Endothelial cell of umbilical vein (primary cell): ENCODE measurements at regions not wholly inside any gene's neighbourhood (a gene's known extent, or its start where the extent isn't known, plus 50 kb on each side); places are given as distances from the start of the nearest gene placed in this dataset.

Experiments
- BruUV-seq: library from RNA; stranded (reverse); fragments of 400-500 nt; replicated peaks from 2 replicates; lab custom pipeline; 2021; lab: Mats Ljungman, UMichigan
- CTCF ChIA-PET: fragments of 300-600, 350-600 bp; sonication (Branson Sonifier 250); formaldehyde crosslinking; loops from one replicate; lab custom pipeline; 2021; ENCODE audit warnings: antibody characterized with exemption, inconsistent platforms; lab: Charles Lee
- POLR2A ChIA-PET: fragments of 300-600, 350-600 bp; sonication (Branson Sonifier 250); formaldehyde crosslinking; loops from one replicate; lab custom pipeline; 2021; ENCODE audit warnings: antibody characterized with exemption, inconsistent platforms; lab: Charles Lee
- DNase-seq: peaks from one replicate; pipeline ENCODE4 v3.0.0-alpha.2; 2011; ENCODE audit warnings: low read depth, low spot score
- FAIRE-seq: peaks from 2 replicates; lab custom pipeline; 2011; peaks lifted over from hg19 to GRCh38; lab: Jason Lieb, UNC
- H2AFZ ChIP-seq: 2 replicates; pipeline ENCODE4 v1.6.0; 2012; ENCODE audit warnings: low read depth, low read length, control low read depth, inconsistent platforms
- H3K27ac ChIP-seq: 2 replicates; pipeline ENCODE4 v1.5.1; 2011; ENCODE audit warnings: low read depth, mild to moderate bottlenecking, control low read depth, low read length, moderate library complexity; ENCODE audit not compliant: insufficient read depth
- H3K27me3 ChIP-seq, 2 experiments: 2 replicates each; pipeline versions ENCODE4 v1.6.0 to v1.6.1; 2011; ENCODE audit warnings: low read length in 2 of 2, mixed read lengths in 1 of 2; ENCODE audit not compliant: control insufficient read depth in 2 of 2, insufficient read depth in 2 of 2
- H3K36me3 ChIP-seq, 2 experiments: 2 replicates in 1 of 2; 3 replicates in 1 of 2; pipeline ENCODE4 v1.5.1; 2011; ENCODE audit warnings: low read length in 2 of 2, mild to moderate bottlenecking in 1 of 2, moderate library complexity in 1 of 2; ENCODE audit not compliant: control insufficient read depth in 2 of 2, insufficient read depth in 2 of 2; ENCODE audit errors: extremely low read depth in 1 of 2
- H3K4me1 ChIP-seq: 3 replicates; pipeline ENCODE4 v1.5.1; 2011; ENCODE audit warnings: mild to moderate bottlenecking, low read length; ENCODE audit not compliant: control insufficient read depth, insufficient read depth; ENCODE audit errors: extremely low read depth
- H3K4me2 ChIP-seq: 2 replicates; pipeline ENCODE4 v1.6.1; 2011; ENCODE audit warnings: low read length, control low read depth, mixed read lengths; ENCODE audit not compliant: insufficient read depth
- H3K4me3 ChIP-seq, 3 experiments: fragments of 200-600 bp in 1 of 3; sonication (generic), shearing (Covaris generic) in 1 of 3; replicated peaks in 1 of 3; 2 replicates each; pipeline ENCODE4 v1.5.1; 2011 to 2016; ENCODE audit warnings: control low read depth in 3 of 3, low read length in 3 of 3, mild to moderate bottlenecking in 2 of 3, inconsistent platforms in 1 of 3, low read depth in 1 of 3, moderate library complexity in 1 of 3; ENCODE audit not compliant: insufficient read depth in 1 of 3
- H3K79me2 ChIP-seq: 2 replicates; pipeline ENCODE4 v1.6.0; 2012; ENCODE audit warnings: low read length, inconsistent platforms; ENCODE audit not compliant: control insufficient read depth, insufficient read depth
- H3K9ac ChIP-seq: replicated peaks from 2 replicates; pipeline ENCODE3; 2011; ENCODE audit warnings: low read length, control low read depth; ENCODE audit not compliant: insufficient read depth; ENCODE audit errors: extremely low read depth
- H3K9me1 ChIP-seq: replicated peaks from 3 replicates; pipeline ENCODE4 v1.6.0; 2011; ENCODE audit warnings: mild to moderate bottlenecking, low read length; ENCODE audit not compliant: control insufficient read depth, insufficient read depth; ENCODE audit errors: extremely low read depth
- H3K9me3 ChIP-seq: replicated peaks from 2 replicates; pipeline ENCODE4 v1.5.1; 2012; ENCODE audit warnings: low read length, inconsistent platforms; ENCODE audit not compliant: control insufficient read depth, insufficient read depth
- H4K20me1 ChIP-seq: replicated peaks from 2 replicates; pipeline ENCODE3; 2011; ENCODE audit warnings: mild to moderate bottlenecking, low read length; ENCODE audit not compliant: control insufficient read depth, insufficient read depth; ENCODE audit errors: extremely low read depth
- CTCF ChIP-seq, 2 donors: IDR thresholded peaks; 1 replicate in 1 of 2; 2 replicates in 1 of 2; pipeline ENCODE4 v1.5.1; 2011; ENCODE audit warnings: low read length in 2 of 2, mild to moderate bottlenecking in 2 of 2, moderate library complexity in 2 of 2, control low read depth in 1 of 2, inconsistent platforms in 1 of 2, low read depth in 1 of 2; ENCODE audit not compliant: insufficient read depth in 1 of 2; ENCODE audit errors: extremely low read depth in 1 of 2
- EZH2 ChIP-seq: IDR thresholded peaks from 2 replicates; pipeline ENCODE4 v1.6.1; 2012; ENCODE audit warnings: borderline replicate concordance, low read depth, mild to moderate bottlenecking, moderate library complexity, low read length, inconsistent platforms; ENCODE audit not compliant: severe bottlenecking
- FOS ChIP-seq: IDR thresholded peaks from 2 replicates; pipeline ENCODE4 v1.6.1; 2011; ENCODE audit warnings: mild to moderate bottlenecking, low read length, moderate library complexity, borderline replicate concordance; ENCODE audit not compliant: insufficient read depth
- GATA2 ChIP-seq: IDR thresholded peaks from 2 replicates; pipeline ENCODE4 v1.7.0; 2011; ENCODE audit warnings: low read depth, mild to moderate bottlenecking, moderate library complexity, mixed read lengths, low read length; ENCODE audit not compliant: insufficient read length, insufficient read depth
- JUN ChIP-seq: IDR thresholded peaks from 2 replicates; pipeline ENCODE4 v1.6.1; 2011; ENCODE audit warnings: borderline replicate concordance, low read depth; ENCODE audit not compliant: insufficient read length, insufficient read depth
- MAX ChIP-seq: IDR thresholded peaks from 2 replicates; pipeline ENCODE4 v1.6.1; 2011; ENCODE audit not compliant: insufficient read depth, insufficient read length
- MYC ChIP-seq: IDR thresholded peaks from one replicate; pipeline ENCODE4 v1.6.1; 2011; ENCODE audit warnings: mild to moderate bottlenecking, low read depth, low read length
- POLR2A ChIP-seq: IDR thresholded peaks from 2 replicates; pipeline ENCODE4 v1.6.1; 2012; ENCODE audit warnings: low read depth, mild to moderate bottlenecking, control low read depth, low read length
- POLR2AphosphoS5 ChIP-seq: IDR thresholded peaks from 2 replicates; pipeline ENCODE4 v1.6.1; 2012; ENCODE audit warnings: low read depth, mild to moderate bottlenecking, control low read depth, low read length, moderate library complexity; ENCODE audit not compliant: insufficient read depth
- dilution Hi-C: fragments of 300-500 bp; cut with MboI; formaldehyde crosslinking; loops from one replicate; pipeline ENCODE4 v1.15.0; 2019; ENCODE audit warnings: low sequenced_read_pairs; ENCODE audit not compliant: extremely low pct_ligation_motif_present
- intact Hi-C: fragments of 100-400 bp; cut with micrococcal nuclease; formaldehyde crosslinking; loops from one replicate; pipeline ENCODE4 v1.10.0; 2022

DNA sequence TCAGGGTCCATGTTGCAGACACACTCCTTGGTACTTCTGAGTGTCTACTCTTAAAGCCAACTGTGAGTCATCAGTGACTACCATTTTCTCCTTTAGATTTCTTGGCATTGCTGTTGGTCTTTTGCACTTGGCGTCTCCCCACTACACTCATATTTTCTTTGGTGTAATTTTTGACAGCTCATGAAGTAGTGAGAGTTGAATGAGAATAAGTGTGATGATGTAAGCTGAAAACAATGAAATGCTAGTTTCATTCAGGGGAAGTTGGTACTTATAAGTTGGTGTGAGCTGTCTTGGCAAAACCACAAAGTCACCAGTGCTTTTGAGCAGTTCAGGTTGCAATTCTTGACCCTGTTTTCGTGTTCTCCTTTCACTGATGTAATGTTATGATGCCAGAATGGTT lies 142.9 kb upstream of the ARX start:
- Histone ChIP-seq H2AFZ (no peak overlapping the region), H3K27me3 (peaks cover 0 to 2% of the 10 kb centered on the region in 2 experiments), H3K9ac (no peak overlapping the region), H3K4me2 (no peak overlapping the region), H3K4me3 (no peak overlapping the region), H3K27ac (no peak overlapping the region), H3K9me1 (no peaks in the 10 kb centered on the region), H3K79me2 (no peaks in the 10 kb centered on the region), H3K9me3 (no peaks in the 10 kb centered on the region), H4K20me1 (no peaks in the 10 kb centered on the region), H3K4me1 (no peaks in the 10 kb centered on the region), H3K36me3 (no peaks in the 10 kb centered on the region)
- no peak for FAIRE-seq
- dilution Hi-C loops (no loop called here), intact Hi-C loops (no loop called here)
- CTCF ChIA-PET = no interaction called here
- TF ChIP-seq MAX (no peak), POLR2AphosphoS5 (no peak), JUN (no peak), FOS (no peak), MYC (no peak), EZH2 (no peak), POLR2A (no peak), CTCF (IDR thresholded peaks at IDR 0.05; ENCODE audit: extremely low read depth in 1 of 2, insufficient read depth in 1 of 2, low read depth in 1 of 2, low read length in 2 of 2) (no peak), GATA2 (no peak)
- BruUV-seq = no TSS peak
- DNase-seq = no peak
- POLR2A ChIA-PET = no interaction called here
